HEK293 (cell line): ENCODE measurements at regions not wholly inside any gene's neighbourhood (a gene's known extent, or its start where the extent isn't known, plus 50 kb on each side); places are given as distances from the start of the nearest gene placed in this dataset.

ENCODE experiments used
- CTCF ChIA-PET: fragments of 350-600 bp; formaldehyde crosslinking; extraction: SDS; loops from one replicate; lab custom pipeline; 2021; ENCODE audit warnings: antibody characterized with exemption; lab: Yijun Ruan, JAX
- POLR2A ChIA-PET: fragments of 300-600 bp; formaldehyde crosslinking; extraction: SDS; loops from one replicate; lab custom pipeline; 2020; ENCODE audit warnings: antibody characterized with exemption, inconsistent platforms; lab: Yijun Ruan, JAX
- H3K27ac ChIP-seq: fragments of 200-500 bp; sonication (Bioruptor generic); 2 replicates; pipeline ENCODE4 v1.5.1; 2014; ENCODE audit warnings: low read depth, low read length, control low read depth, inconsistent platforms; ENCODE audit errors: extremely low read depth
- H3K36me3 ChIP-seq, 2 experiments: fragments of 200-500 bp in 1 of 2; sonication (Bioruptor generic) in 1 of 2; 1 replicate in 1 of 2; 2 replicates in 1 of 2; pipeline ENCODE4 v1.5.1; 2014 to 2017; ENCODE audit warnings: inconsistent platforms in 2 of 2, low read length in 2 of 2; ENCODE audit not compliant: control insufficient read depth in 2 of 2, insufficient read depth in 1 of 2
- H3K4me1 ChIP-seq: fragments of 200-500 bp; sonication (Bioruptor generic); 2 replicates; pipeline ENCODE4 v1.5.1; 2014; ENCODE audit warnings: mild to moderate bottlenecking, low read length, inconsistent platforms; ENCODE audit not compliant: control insufficient read depth, insufficient read depth
- H3K4me3 ChIP-seq: 2 replicates; pipeline ENCODE4 v1.5.1; 2011; ENCODE audit warnings: low read depth, mild to moderate bottlenecking, control low read depth, low read length, moderate library complexity
- H3K9me3 ChIP-seq: fragments of 200-500 bp; sonication (Bioruptor generic); 2 replicates; pipeline ENCODE4 v1.5.1; 2014; ENCODE audit warnings: low read depth, low read length, inconsistent platforms; ENCODE audit not compliant: control insufficient read depth, insufficient read depth
- GLIS2 ChIP-seq: fragments of 450-650 bp; formaldehyde crosslinking; IDR thresholded peaks from 2 replicates; pipeline ENCODE4 v1.5.1; 2016; ENCODE audit warnings: missing biosample characterization, missing genetic modification characterization
- KLF10 ChIP-seq: fragments of 450-650 bp; IDR thresholded peaks from 2 replicates; pipeline ENCODE4 v1.5.1; 2018; ENCODE audit warnings: missing biosample characterization, mild to moderate bottlenecking, missing genetic modification characterization
- REPIN1 ChIP-seq: fragments of 450-650 bp; formaldehyde crosslinking; IDR thresholded peaks from 2 replicates; pipeline ENCODE4 v1.5.1; 2017; ENCODE audit warnings: missing biosample characterization, missing genetic modification characterization, low read depth
- ZFHX2 ChIP-seq: fragments of 450-650 bp; formaldehyde crosslinking; conservative IDR thresholded peaks from 2 replicates; pipeline ENCODE4 v1.5.1; 2016; ENCODE audit warnings: missing biosample characterization, missing genetic modification characterization
- ZIC2 ChIP-seq: fragments of 450-650 bp; formaldehyde crosslinking; IDR thresholded peaks from 2 replicates; pipeline ENCODE4 v1.5.1; 2016; ENCODE audit warnings: missing biosample characterization, missing genetic modification characterization
- ZNF214 ChIP-seq: fragments of 450-650 bp; formaldehyde crosslinking; IDR thresholded peaks from 2 replicates; pipeline ENCODE4 v1.5.1; 2017; ENCODE audit warnings: missing biosample characterization, mild to moderate bottlenecking, missing genetic modification characterization, borderline replicate concordance
- ZNF23 ChIP-seq: fragments of 450-650 bp; formaldehyde crosslinking; IDR thresholded peaks from 2 replicates; pipeline ENCODE4 v1.5.1; 2016; ENCODE audit warnings: missing biosample characterization, missing genetic modification characterization, borderline replicate concordance
- ZNF239 ChIP-seq: fragments of 450-650 bp; formaldehyde crosslinking; IDR thresholded peaks from 2 replicates; pipeline ENCODE4 v1.5.1; 2016; ENCODE audit warnings: missing biosample characterization, missing genetic modification characterization
- ZNF266 ChIP-seq: fragments of 450-650 bp; formaldehyde crosslinking; IDR thresholded peaks from 2 replicates; pipeline ENCODE4 v1.5.1; 2016; ENCODE audit warnings: missing biosample characterization, missing genetic modification characterization, low read depth
- ZNF341 ChIP-seq: fragments of 450-650 bp; formaldehyde crosslinking; IDR thresholded peaks from 2 replicates; pipeline ENCODE4; 2016; ENCODE audit warnings: low read depth, missing biosample characterization, missing genetic modification characterization
- ZNF37A ChIP-seq: fragments of 450-650 bp; IDR thresholded peaks from 2 replicates; pipeline ENCODE4 v1.5.1; 2018; ENCODE audit warnings: missing biosample characterization, missing genetic modification characterization
- ZNF510 ChIP-seq: fragments of 450-650 bp; formaldehyde crosslinking; IDR thresholded peaks from 2 replicates; pipeline ENCODE4 v1.5.1; 2018; ENCODE audit warnings: mild to moderate bottlenecking, missing genetic modification characterization, missing biosample characterization; ENCODE audit not compliant: insufficient replicate concordance
- ZNF544 ChIP-seq: fragments of 450-650 bp; formaldehyde crosslinking; IDR thresholded peaks from 2 replicates; pipeline ENCODE4 v1.5.0; 2017; ENCODE audit warnings: missing biosample characterization, missing genetic modification characterization
- TF ChIP-seq, protein P1 (sequence below): fragments of 450-650 bp; formaldehyde crosslinking; IDR thresholded peaks from 2 replicates; pipeline ENCODE4 v1.5.1; 2017; ENCODE audit warnings: missing biosample characterization, missing genetic modification characterization
- TF ChIP-seq, protein P2 (sequence below): fragments of 450-650 bp; formaldehyde crosslinking; IDR thresholded peaks from 2 replicates; pipeline ENCODE4 v1.5.1; 2016; ENCODE audit warnings: missing biosample characterization, missing genetic modification characterization
- TF ChIP-seq, protein P3 (sequence below): fragments of 450-650 bp; formaldehyde crosslinking; IDR thresholded peaks from 2 replicates; pipeline ENCODE4 v1.5.1; 2016; ENCODE audit warnings: missing biosample characterization, missing genetic modification characterization
- TF ChIP-seq, protein P4 (sequence below): fragments of 450-650 bp; formaldehyde crosslinking; IDR thresholded peaks from 2 replicates; pipeline ENCODE4 v1.5.1; 2016; ENCODE audit warnings: missing biosample characterization, missing genetic modification characterization, low read depth
- TF ChIP-seq, protein P5 (sequence below): fragments of 450-650 bp; formaldehyde crosslinking; IDR thresholded peaks from 2 replicates; pipeline ENCODE4 v1.5.1; 2017; ENCODE audit warnings: missing biosample characterization, missing genetic modification characterization
- TF ChIP-seq, protein P6 (sequence below): IDR thresholded peaks from 2 replicates; pipeline ENCODE4 v1.6.1; 2011; ENCODE audit warnings: mild to moderate bottlenecking, low read depth, low read length, borderline replicate concordance

DNA sequence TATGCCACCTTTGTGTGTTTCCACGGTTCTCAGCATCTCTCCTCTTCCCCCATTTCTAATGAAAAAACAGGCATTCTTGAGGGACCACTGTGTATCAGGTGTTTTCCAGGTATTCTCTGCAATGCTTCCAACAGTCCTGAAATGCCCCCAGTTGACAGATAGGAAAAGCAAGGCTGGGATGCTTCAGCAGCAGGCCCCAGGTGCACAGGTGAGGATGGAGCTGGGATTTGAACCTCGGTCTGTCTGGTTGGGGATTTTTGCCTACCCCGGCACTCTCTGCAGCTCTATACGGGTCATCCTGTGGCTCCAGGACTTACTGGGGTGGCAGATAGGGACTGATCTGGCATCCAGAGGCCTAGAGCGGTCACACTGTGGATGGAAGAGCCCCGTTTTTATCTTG, 180.5 kb upstream of the GSE1 start:
- ChIA-PET POLR2A (no interaction called here), CTCF (interaction anchor here (0.7 to 2.2 kb wide), 2 partner anchors 13 to 17 kb away, joined by 3 to 8 read pairs; no protein-coding TSS in a partner anchor)
- TF ChIP-seq ZNF266 (tag by site-specific recombination) (no peak), ZNF37A (tag by site-specific recombination) (no peak), ZIC2 (tag by site-specific recombination) (no peak), ZNF544 (no peak), GLIS2 (tag by site-specific recombination) (no peak), KLF10 (tag by site-specific recombination) (no peak), ZNF341 (no peak), ZNF239 (tag by site-specific recombination) (no peak), ZNF23 (no peak), REPIN1 (tag by site-specific recombination) (no peak), ZFHX2 (tag by site-specific recombination) (no peak), ZNF510 (no peak), ZNF214 (tag by site-specific recombination) (no peak)
- TF ChIP-seq, protein P1, sequence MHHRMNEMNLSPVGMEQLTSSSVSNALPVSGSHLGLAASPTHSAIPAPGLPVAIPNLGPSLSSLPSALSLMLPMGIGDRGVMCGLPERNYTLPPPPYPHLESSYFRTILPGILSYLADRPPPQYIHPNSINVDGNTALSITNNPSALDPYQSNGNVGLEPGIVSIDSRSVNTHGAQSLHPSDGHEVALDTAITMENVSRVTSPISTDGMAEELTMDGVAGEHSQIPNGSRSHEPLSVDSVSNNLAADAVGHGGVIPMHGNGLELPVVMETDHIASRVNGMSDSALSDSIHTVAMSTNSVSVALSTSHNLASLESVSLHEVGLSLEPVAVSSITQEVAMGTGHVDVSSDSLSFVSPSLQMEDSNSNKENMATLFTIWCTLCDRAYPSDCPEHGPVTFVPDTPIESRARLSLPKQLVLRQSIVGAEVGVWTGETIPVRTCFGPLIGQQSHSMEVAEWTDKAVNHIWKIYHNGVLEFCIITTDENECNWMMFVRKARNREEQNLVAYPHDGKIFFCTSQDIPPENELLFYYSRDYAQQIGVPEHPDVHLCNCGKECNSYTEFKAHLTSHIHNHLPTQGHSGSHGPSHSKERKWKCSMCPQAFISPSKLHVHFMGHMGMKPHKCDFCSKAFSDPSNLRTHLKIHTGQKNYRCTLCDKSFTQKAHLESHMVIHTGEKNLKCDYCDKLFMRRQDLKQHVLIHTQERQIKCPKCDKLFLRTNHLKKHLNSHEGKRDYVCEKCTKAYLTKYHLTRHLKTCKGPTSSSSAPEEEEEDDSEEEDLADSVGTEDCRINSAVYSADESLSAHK (tag by site-specific recombination): no peak
- TF ChIP-seq, protein P2, sequence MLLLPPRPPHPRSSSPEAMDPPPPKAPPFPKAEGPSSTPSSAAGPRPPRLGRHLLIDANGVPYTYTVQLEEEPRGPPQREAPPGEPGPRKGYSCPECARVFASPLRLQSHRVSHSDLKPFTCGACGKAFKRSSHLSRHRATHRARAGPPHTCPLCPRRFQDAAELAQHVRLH (tag by site-specific recombination): no peak
- TF ChIP-seq, protein P3, sequence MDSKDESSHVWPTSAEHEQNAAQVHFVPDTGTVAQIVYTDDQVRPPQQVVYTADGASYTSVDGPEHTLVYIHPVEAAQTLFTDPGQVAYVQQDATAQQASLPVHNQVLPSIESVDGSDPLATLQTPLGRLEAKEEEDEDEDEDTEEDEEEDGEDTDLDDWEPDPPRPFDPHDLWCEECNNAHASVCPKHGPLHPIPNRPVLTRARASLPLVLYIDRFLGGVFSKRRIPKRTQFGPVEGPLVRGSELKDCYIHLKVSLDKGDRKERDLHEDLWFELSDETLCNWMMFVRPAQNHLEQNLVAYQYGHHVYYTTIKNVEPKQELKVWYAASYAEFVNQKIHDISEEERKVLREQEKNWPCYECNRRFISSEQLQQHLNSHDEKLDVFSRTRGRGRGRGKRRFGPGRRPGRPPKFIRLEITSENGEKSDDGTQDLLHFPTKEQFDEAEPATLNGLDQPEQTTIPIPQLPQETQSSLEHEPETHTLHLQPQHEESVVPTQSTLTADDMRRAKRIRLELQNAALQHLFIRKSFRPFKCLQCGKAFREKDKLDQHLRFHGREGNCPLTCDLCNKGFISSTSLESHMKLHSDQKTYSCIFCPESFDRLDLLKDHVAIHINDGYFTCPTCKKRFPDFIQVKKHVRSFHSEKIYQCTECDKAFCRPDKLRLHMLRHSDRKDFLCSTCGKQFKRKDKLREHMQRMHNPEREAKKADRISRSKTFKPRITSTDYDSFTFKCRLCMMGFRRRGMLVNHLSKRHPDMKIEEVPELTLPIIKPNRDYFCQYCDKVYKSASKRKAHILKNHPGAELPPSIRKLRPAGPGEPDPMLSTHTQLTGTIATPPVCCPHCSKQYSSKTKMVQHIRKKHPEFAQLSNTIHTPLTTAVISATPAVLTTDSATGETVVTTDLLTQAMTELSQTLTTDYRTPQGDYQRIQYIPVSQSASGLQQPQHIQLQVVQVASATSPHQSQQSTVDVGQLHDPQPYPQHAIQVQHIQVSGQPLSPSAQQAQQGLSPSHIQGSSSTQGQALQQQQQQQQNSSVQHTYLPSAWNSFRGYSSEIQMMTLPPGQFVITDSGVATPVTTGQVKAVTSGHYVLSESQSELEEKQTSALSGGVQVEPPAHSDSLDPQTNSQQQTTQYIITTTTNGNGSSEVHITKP (tag by site-specific recombination): no peak
- TF ChIP-seq, protein P4, sequence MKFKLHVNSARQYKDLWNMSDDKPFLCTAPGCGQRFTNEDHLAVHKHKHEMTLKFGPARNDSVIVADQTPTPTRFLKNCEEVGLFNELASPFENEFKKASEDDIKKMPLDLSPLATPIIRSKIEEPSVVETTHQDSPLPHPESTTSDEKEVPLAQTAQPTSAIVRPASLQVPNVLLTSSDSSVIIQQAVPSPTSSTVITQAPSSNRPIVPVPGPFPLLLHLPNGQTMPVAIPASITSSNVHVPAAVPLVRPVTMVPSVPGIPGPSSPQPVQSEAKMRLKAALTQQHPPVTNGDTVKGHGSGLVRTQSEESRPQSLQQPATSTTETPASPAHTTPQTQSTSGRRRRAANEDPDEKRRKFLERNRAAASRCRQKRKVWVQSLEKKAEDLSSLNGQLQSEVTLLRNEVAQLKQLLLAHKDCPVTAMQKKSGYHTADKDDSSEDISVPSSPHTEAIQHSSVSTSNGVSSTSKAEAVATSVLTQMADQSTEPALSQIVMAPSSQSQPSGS: no peak
- TF ChIP-seq, protein P5, sequence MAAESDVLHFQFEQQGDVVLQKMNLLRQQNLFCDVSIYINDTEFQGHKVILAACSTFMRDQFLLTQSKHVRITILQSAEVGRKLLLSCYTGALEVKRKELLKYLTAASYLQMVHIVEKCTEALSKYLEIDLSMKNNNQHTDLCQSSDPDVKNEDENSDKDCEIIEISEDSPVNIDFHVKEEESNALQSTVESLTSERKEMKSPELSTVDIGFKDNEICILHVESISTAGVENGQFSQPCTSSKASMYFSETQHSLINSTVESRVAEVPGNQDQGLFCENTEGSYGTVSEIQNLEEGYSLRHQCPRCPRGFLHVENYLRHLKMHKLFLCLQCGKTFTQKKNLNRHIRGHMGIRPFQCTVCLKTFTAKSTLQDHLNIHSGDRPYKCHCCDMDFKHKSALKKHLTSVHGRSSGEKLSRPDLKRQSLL: no peak
- TF ChIP-seq, protein P6, sequence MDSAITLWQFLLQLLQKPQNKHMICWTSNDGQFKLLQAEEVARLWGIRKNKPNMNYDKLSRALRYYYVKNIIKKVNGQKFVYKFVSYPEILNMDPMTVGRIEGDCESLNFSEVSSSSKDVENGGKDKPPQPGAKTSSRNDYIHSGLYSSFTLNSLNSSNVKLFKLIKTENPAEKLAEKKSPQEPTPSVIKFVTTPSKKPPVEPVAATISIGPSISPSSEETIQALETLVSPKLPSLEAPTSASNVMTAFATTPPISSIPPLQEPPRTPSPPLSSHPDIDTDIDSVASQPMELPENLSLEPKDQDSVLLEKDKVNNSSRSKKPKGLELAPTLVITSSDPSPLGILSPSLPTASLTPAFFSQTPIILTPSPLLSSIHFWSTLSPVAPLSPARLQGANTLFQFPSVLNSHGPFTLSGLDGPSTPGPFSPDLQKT: no peak
- no peak overlapping the region for H3K4me3 ChIP-seq
- H3K4me1 ChIP-seq: no peaks in the 10 kb centered on the region
- no peaks in the 10 kb centered on the region for H3K36me3 ChIP-seq
- no peak overlapping the region for H3K27ac ChIP-seq
- no peaks in the 10 kb centered on the region for H3K9me3 ChIP-seq
